CD4-positive, alpha-beta T cell (primary cell): ENCODE measurements at regions not wholly inside any gene's neighbourhood (a gene's known extent, or its start where the extent isn't known, plus 50 kb on each side); places are given as distances from the start of the nearest gene placed in this dataset.
"Not testable (repeated sequence)": the region's sequence is repeated elsewhere in the genome, so short reads cannot be mapped to it uniquely, and the experiment has no call there.

Source experiments
- ATAC-seq: fragments of 200-7000 bp; cut with Tn5 transposase; one replicate; pipeline ENCODE4 v1.10.0; 2022; ENCODE audit warnings: mild to moderate bottlenecking; ENCODE audit not compliant: poor library complexity
- CTCF ChIA-PET: fragments of 350-600 bp; sonication (Branson Sonifier 250); formaldehyde crosslinking; loops from one replicate; lab custom pipeline; 2021; ENCODE audit warnings: antibody characterized with exemption, inconsistent platforms; lab: Charles Lee
- POLR2A ChIA-PET: fragments of 350-600 bp; sonication (Branson Sonifier 250); formaldehyde crosslinking; loops from one replicate; lab custom pipeline; 2021; ENCODE audit warnings: antibody characterized with exemption, inconsistent platforms; lab: Charles Lee
- DNase-seq, 14 experiments: peaks; one replicate each; pipeline ENCODE4 v3.0.0-alpha.2; 2013 to 2020; ENCODE audit warnings: mixed read lengths in 2 of 14
- H3K27ac ChIP-seq, 2 donors: one replicate each; pipeline versions ENCODE4 v1.5.1 to v1.7.0; 2013; ENCODE audit warnings: low read length in 2 of 2, low read depth in 1 of 2, mild to moderate bottlenecking in 1 of 2
- H3K27me3 ChIP-seq, 2 experiments: 1 replicate in 1 of 2; 2 replicates in 1 of 2; pipeline versions ENCODE4 v1.6.1 to v1.7.0; 2013; ENCODE audit warnings: low read length in 2 of 2, control low read depth in 1 of 2, mild to moderate bottlenecking in 1 of 2, moderate library complexity in 1 of 2; ENCODE audit not compliant: insufficient read depth in 2 of 2, control insufficient read depth in 1 of 2
- H3K36me3 ChIP-seq: one replicate; pipeline ENCODE4 v1.6.1; 2013; ENCODE audit warnings: low read length, control low read depth; ENCODE audit not compliant: insufficient read depth
- H3K4me1 ChIP-seq: one replicate; pipeline ENCODE4 v1.6.1; 2013; ENCODE audit warnings: low read length, control low read depth; ENCODE audit not compliant: insufficient read depth
- H3K4me3 ChIP-seq: one replicate; pipeline ENCODE4 v1.5.1; 2013; ENCODE audit warnings: mild to moderate bottlenecking, low read length, moderate library complexity
- H3K9me3 ChIP-seq, 2 experiments: 1 replicate in 1 of 2; 2 replicates in 1 of 2; pipeline versions ENCODE4 v1.6.1 to v1.7.0; 2013; ENCODE audit warnings: low read length in 2 of 2, mild to moderate bottlenecking in 2 of 2, control low read depth in 1 of 2, moderate library complexity in 1 of 2; ENCODE audit not compliant: control insufficient read depth in 1 of 2, insufficient read depth in 1 of 2
- H3K27ac Mint-ChIP-seq: one replicate; pipeline ENCODE4 v1.8.0; 2020; ENCODE audit warnings: mixed read lengths
- H3K27me3 Mint-ChIP-seq: one replicate; pipeline ENCODE4 v1.8.0; 2021; ENCODE audit warnings: mixed read lengths
- H3K36me3 Mint-ChIP-seq: one replicate; pipeline ENCODE4 v1.8.0; 2021; ENCODE audit warnings: low read depth, mixed read lengths
- H3K4me1 Mint-ChIP-seq: one replicate; pipeline ENCODE4 v1.8.0; 2021; ENCODE audit warnings: low read depth, mixed read lengths
- H3K4me3 Mint-ChIP-seq: one replicate; pipeline ENCODE4 v1.8.0; 2020; ENCODE audit warnings: mild to moderate bottlenecking, mixed read lengths
- H3K9me3 Mint-ChIP-seq: one replicate; pipeline ENCODE4 v1.8.0; 2020; ENCODE audit warnings: mixed read lengths
- CTCF ChIP-seq: fragments of 200-600 bp; IDR thresholded peaks from one replicate; pipeline ENCODE4 v1.8.0; 2022; ENCODE audit warnings: antibody characterized with exemption, mild to moderate bottlenecking
- intact Hi-C, 2 experiments: fragments of 100-400 bp; cut with DNase I in 1 of 2; cut with micrococcal nuclease in 1 of 2; formaldehyde crosslinking; loops; one replicate each; pipeline versions ENCODE4 v1.15.1 to v1.9.0; 2023 to 2025; cut with DNase I, micrococcal nuclease

GRCh38 chr6:86487660-86488221, 449.6 kb upstream of the HTR1E start:
- Mint-ChIP-seq H3K4me1 (no peaks in the 10 kb centered on the region), H3K27ac (no peak overlapping the region), H3K9me3 (peaks cover 10% of the 10 kb centered on the region), H3K4me3 (no peak overlapping the region), H3K27me3 (no peaks in the 10 kb centered on the region), H3K36me3 (no peaks in the 10 kb centered on the region)
- no peaks in the 10 kb centered on the region for H3K9me3 ChIP-seq
- no peak overlapping the region for H3K27ac ChIP-seq
- no peak overlapping the region for H3K4me3 ChIP-seq
- intact Hi-C loops, result no loop called here
- H3K27me3 ChIP-seq, result no peaks in the 10 kb centered on the region
- no peaks in the 10 kb centered on the region for H3K4me1 ChIP-seq
- DNase-seq (no peak), ATAC-seq (no peak)
- ChIA-PET POLR2A (no interaction called here), CTCF (no interaction called here)
- no peak for TF ChIP-seq CTCF
- no peaks in the 10 kb centered on the region for H3K36me3 ChIP-seq

GRCh38 chr6:86478316-86478715, 459.0 kb upstream of the HTR1E start:
- ATAC-seq, H3K27me3 Mint-ChIP-seq, H3K27ac Mint-ChIP-seq, H3K9me3 Mint-ChIP-seq, H3K27ac ChIP-seq, H3K36me3 ChIP-seq, H3K27me3 ChIP-seq, H3K4me1 ChIP-seq, H3K4me3 ChIP-seq, POLR2A ChIA-PET, H3K4me3 Mint-ChIP-seq, DNase-seq, CTCF ChIA-PET, H3K36me3 Mint-ChIP-seq, H3K4me1 Mint-ChIP-seq, intact Hi-C loops, H3K9me3 ChIP-seq: not testable (repeated sequence)

- no peak overlapping the region for H3K27ac Mint-ChIP-seq
- intact Hi-C loops, result no loop called here
- Histone ChIP-seq H3K27ac (no peak overlapping the region), H3K9me3 (peaks cover 3 to 7% of the 10 kb centered on the region in 2 experiments), H3K36me3 (no peaks in the 10 kb centered on the region), H3K4me3 (no peak overlapping the region), H3K4me1 (no peaks in the 10 kb centered on the region), H3K27me3 (no peaks in the 10 kb centered on the region)
- no peak for TF ChIP-seq CTCF
- H3K9me3 Mint-ChIP-seq, result peaks cover 5% of the 10 kb centered on the region
- no peaks in the 10 kb centered on the region for H3K4me1 Mint-ChIP-seq
- no peak for ATAC-seq
- H3K27me3 Mint-ChIP-seq, result no peaks in the 10 kb centered on the region
- ChIA-PET CTCF (no interaction called here), POLR2A (no interaction called here)
- H3K36me3 Mint-ChIP-seq, result no peaks in the 10 kb centered on the region
- H3K4me3 Mint-ChIP-seq, result no peak overlapping the region
- DNase-seq, result no peak
These were observed 459.7 kb upstream of the HTR1E start for GRCh38 chr6:86477500-86478148.

GRCh38 chr6:86476311-86476710, 461.0 kb upstream of the HTR1E start:
- CTCF ChIA-PET, result no interaction called here
- Histone ChIP-seq H3K9me3 (peaks cover 3 to 7% of the 10 kb centered on the region in 2 experiments), H3K36me3 (no peaks in the 10 kb centered on the region), H3K27ac (no peak overlapping the region), H3K27me3 (no peaks in the 10 kb centered on the region), H3K4me1 (no peaks in the 10 kb centered on the region), H3K4me3 (no peak overlapping the region)
- no peak for TF ChIP-seq CTCF
- no peaks in the 10 kb centered on the region for H3K36me3 Mint-ChIP-seq
- H3K27me3 Mint-ChIP-seq, result no peaks in the 10 kb centered on the region
- no peaks in the 10 kb centered on the region for H3K4me1 Mint-ChIP-seq
- H3K4me3 Mint-ChIP-seq, result no peak overlapping the region
- intact Hi-C loops, result no loop called here
- POLR2A ChIA-PET, result no interaction called here
- peaks cover 5% of the 10 kb centered on the region for H3K9me3 Mint-ChIP-seq
- DNase-seq (no peak), ATAC-seq (no peak)
- no peak overlapping the region for H3K27ac Mint-ChIP-seq
